Vagina (tissue), 2 donors: ENCODE measurements at regions not wholly inside any gene's neighbourhood (a gene's known extent, or its start where the extent isn't known, plus 50 kb on each side); places are given as distances from the start of the nearest gene placed in this dataset.

ENCODE experiments used
- POLR2A ChIP-seq, 2 donors: fragments of 450-650 bp; IDR thresholded peaks; one replicate each; pipeline ENCODE4 v1.6.1; 2017; ENCODE audit warnings: antibody characterized with exemption in 2 of 2, mild to moderate bottlenecking in 2 of 2, moderate library complexity in 2 of 2
- POLR2AphosphoS5 ChIP-seq, 2 donors: sonication (generic); formaldehyde crosslinking; IDR thresholded peaks; one replicate each; pipeline ENCODE4 v1.9.0; 2017; ENCODE audit warnings: antibody characterized with exemption in 2 of 2, mild to moderate bottlenecking in 2 of 2, low read depth in 1 of 2; ENCODE audit not compliant: insufficient read depth in 1 of 2
- TF ChIP-seq, protein P1 (sequence below), 3 experiments: fragments of 450-650 bp in 2 of 3; fragments of 200-600 bp in 1 of 3; sonication (generic) in 1 of 3; IDR thresholded peaks; one replicate each; pipeline ENCODE4 v1.5.1; 2017 to 2019; ENCODE audit warnings: antibody characterized with exemption in 3 of 3, mild to moderate bottlenecking in 2 of 3, moderate library complexity in 2 of 3

DNA sequence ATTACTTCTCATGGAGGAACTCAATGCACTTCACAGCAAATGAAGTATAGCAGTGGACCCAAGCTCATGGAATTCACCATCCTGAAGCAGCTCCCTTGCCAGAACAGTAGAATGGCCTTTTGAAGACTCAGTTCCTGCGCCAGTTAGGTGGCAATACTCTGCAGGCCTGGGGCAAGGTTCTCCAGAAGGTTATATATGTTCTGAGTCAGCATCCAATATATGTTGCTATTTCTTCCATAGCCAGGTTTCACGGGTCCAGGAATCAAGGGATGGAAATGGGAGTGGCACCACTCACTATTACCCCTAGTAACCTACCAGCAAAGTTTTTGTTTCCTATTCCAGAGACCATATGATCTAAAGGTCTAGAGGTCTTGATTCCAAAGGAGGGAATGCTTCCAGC lies 56.4 kb upstream of the CNKSR3 start:
- TF ChIP-seq, protein P1, sequence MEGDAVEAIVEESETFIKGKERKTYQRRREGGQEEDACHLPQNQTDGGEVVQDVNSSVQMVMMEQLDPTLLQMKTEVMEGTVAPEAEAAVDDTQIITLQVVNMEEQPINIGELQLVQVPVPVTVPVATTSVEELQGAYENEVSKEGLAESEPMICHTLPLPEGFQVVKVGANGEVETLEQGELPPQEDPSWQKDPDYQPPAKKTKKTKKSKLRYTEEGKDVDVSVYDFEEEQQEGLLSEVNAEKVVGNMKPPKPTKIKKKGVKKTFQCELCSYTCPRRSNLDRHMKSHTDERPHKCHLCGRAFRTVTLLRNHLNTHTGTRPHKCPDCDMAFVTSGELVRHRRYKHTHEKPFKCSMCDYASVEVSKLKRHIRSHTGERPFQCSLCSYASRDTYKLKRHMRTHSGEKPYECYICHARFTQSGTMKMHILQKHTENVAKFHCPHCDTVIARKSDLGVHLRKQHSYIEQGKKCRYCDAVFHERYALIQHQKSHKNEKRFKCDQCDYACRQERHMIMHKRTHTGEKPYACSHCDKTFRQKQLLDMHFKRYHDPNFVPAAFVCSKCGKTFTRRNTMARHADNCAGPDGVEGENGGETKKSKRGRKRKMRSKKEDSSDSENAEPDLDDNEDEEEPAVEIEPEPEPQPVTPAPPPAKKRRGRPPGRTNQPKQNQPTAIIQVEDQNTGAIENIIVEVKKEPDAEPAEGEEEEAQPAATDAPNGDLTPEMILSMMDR (IDR thresholded peaks at IDR 0.05): no peak
- TF ChIP-seq POLR2AphosphoS5 (IDR thresholded peaks at IDR 0.05; ENCODE audit: insufficient read depth in 1 of 2, low read depth in 1 of 2): no peak
- TF ChIP-seq POLR2A (IDR thresholded peaks at IDR 0.05): no peak
